Neural cell (in vitro differentiated cells): ENCODE measurements at regions not wholly inside any gene's neighbourhood (a gene's known extent, or its start where the extent isn't known, plus 50 kb on each side); places are given as distances from the start of the nearest gene placed in this dataset.

Experiments used
- H2AFZ ChIP-seq: fragments of 200-600, 300-800 bp; sonication (generic), shearing (Covaris generic); 2 replicates; pipeline ENCODE4 v1.6.0; 2014; ENCODE audit warnings: low read depth, mild to moderate bottlenecking, antibody characterized with exemption, low read length, moderate library complexity
- H3F3A ChIP-seq: fragments of 200-600 bp; shearing (Covaris generic); 2 replicates; pipeline ENCODE4 v1.6.1; 2016; ENCODE audit warnings: mild to moderate bottlenecking, moderate library complexity, mixed read lengths, antibody characterized with exemption, low read length; ENCODE audit not compliant: insufficient read depth, poor library complexity, severe bottlenecking
- H3K27ac ChIP-seq: fragments of 200-600, 300-800 bp; sonication (generic), shearing (Covaris generic); 2 replicates; pipeline ENCODE4 v1.5.1; 2014; ENCODE audit warnings: mild to moderate bottlenecking, low read length, moderate library complexity
- H3K27me3 ChIP-seq: fragments of 300-800, 200-600 bp; sonication (generic), shearing (Covaris generic); 2 replicates; pipeline ENCODE4 v1.6.0; 2014; ENCODE audit warnings: mild to moderate bottlenecking, low read depth, low read length, moderate library complexity; ENCODE audit not compliant: insufficient read depth
- H3K36me3 ChIP-seq: fragments of 300-800, 200-600 bp; sonication (generic), shearing (Covaris generic); 2 replicates; pipeline ENCODE4 v1.5.1; 2014; ENCODE audit warnings: mild to moderate bottlenecking, antibody characterized with exemption, low read length, moderate library complexity; ENCODE audit not compliant: insufficient read depth
- H3K4me2 ChIP-seq: fragments of 300-800, 200-600 bp; sonication (generic), shearing (Covaris generic); 2 replicates; pipeline ENCODE4 v1.6.0; 2014; ENCODE audit warnings: mild to moderate bottlenecking, low read length
- H3K4me3 ChIP-seq: fragments of 300-800, 200-600 bp; sonication (generic), shearing (Covaris generic); 2 replicates; pipeline ENCODE4 v1.5.1; 2014; ENCODE audit warnings: mild to moderate bottlenecking, low read length, moderate library complexity
- H3K79me2 ChIP-seq: fragments of 200-600 bp; shearing (Covaris generic); replicated peaks from 2 replicates; pipeline ENCODE4 v1.6.0; 2014; ENCODE audit warnings: mild to moderate bottlenecking, low read length, moderate library complexity; ENCODE audit not compliant: insufficient read depth
- H3K9ac ChIP-seq: fragments of 300-800, 200-600 bp; sonication (generic), shearing (Covaris generic); 2 replicates; pipeline ENCODE4 v1.6.1; 2016; ENCODE audit warnings: mild to moderate bottlenecking, low read length, mixed read lengths
- H3K9me2 ChIP-seq: fragments of 200-600 bp; shearing (Covaris generic); 2 replicates; pipeline ENCODE4 v1.6.1; 2016; ENCODE audit warnings: mild to moderate bottlenecking, low read length, mixed read lengths; ENCODE audit not compliant: insufficient read depth
- H3K9me3 ChIP-seq: fragments of 200-600, 300-800 bp; sonication (generic), shearing (Covaris generic); 2 replicates; pipeline ENCODE4 v1.6.1; 2016; ENCODE audit warnings: mild to moderate bottlenecking, mixed run types, low read length, moderate library complexity, mixed read lengths
- H4K20me1 ChIP-seq: fragments of 200-600 bp; shearing (Covaris generic); 2 replicates; pipeline ENCODE4 v1.6.1; 2016; ENCODE audit warnings: mild to moderate bottlenecking, mixed run types; ENCODE audit not compliant: insufficient read depth
- EP300 ChIP-seq: fragments of 450-650 bp; conservative IDR thresholded peaks from 2 replicates; pipeline ENCODE4 v1.6.1; 2014; ENCODE audit warnings: antibody characterized with exemption, mild to moderate bottlenecking, moderate library complexity; ENCODE audit not compliant: poor library complexity, severe bottlenecking
- EZH2 ChIP-seq: fragments of 200-600, 300-800 bp; shearing (Covaris generic), sonication (generic); IDR thresholded peaks from 2 replicates; pipeline ENCODE4 v1.6.1; 2014; ENCODE audit warnings: antibody characterized with exemption, low read length, borderline replicate concordance, mild to moderate bottlenecking; ENCODE audit not compliant: insufficient read depth, poor library complexity, severe bottlenecking
- MXI1 ChIP-seq: fragments of 450-650 bp; conservative IDR thresholded peaks from 2 replicates; pipeline ENCODE4 v1.6.1; 2014; ENCODE audit warnings: antibody characterized with exemption, mild to moderate bottlenecking; ENCODE audit not compliant: poor library complexity, severe bottlenecking
- POLR2AphosphoS5 ChIP-seq: IDR thresholded peaks from 2 replicates; pipeline ENCODE4 v1.6.1; 2012
- RAD21 ChIP-seq: fragments of 450-650 bp; conservative IDR thresholded peaks from 2 replicates; pipeline ENCODE4 v1.6.1; 2014; ENCODE audit warnings: antibody characterized with exemption, mild to moderate bottlenecking, moderate library complexity
- SMC3 ChIP-seq: fragments of 450-650 bp; conservative IDR thresholded peaks from 2 replicates; pipeline ENCODE4 v1.6.1; 2014; ENCODE audit warnings: antibody characterized with exemption, mild to moderate bottlenecking, moderate library complexity; ENCODE audit not compliant: poor library complexity
- TAF1 ChIP-seq: IDR thresholded peaks from 2 replicates; pipeline ENCODE4 v1.6.1; 2012; ENCODE audit warnings: low read depth
- TF ChIP-seq, protein P1 (sequence below): fragments of 450-650 bp; IDR thresholded peaks from 2 replicates; pipeline ENCODE4 v1.5.1; 2014; ENCODE audit warnings: antibody characterized with exemption, mild to moderate bottlenecking, moderate library complexity; ENCODE audit not compliant: poor library complexity, severe bottlenecking
- TF ChIP-seq, protein P2 (sequence below): IDR thresholded peaks from 2 replicates; pipeline ENCODE4 v1.6.1; 2012; ENCODE audit warnings: borderline replicate concordance

DNA sequence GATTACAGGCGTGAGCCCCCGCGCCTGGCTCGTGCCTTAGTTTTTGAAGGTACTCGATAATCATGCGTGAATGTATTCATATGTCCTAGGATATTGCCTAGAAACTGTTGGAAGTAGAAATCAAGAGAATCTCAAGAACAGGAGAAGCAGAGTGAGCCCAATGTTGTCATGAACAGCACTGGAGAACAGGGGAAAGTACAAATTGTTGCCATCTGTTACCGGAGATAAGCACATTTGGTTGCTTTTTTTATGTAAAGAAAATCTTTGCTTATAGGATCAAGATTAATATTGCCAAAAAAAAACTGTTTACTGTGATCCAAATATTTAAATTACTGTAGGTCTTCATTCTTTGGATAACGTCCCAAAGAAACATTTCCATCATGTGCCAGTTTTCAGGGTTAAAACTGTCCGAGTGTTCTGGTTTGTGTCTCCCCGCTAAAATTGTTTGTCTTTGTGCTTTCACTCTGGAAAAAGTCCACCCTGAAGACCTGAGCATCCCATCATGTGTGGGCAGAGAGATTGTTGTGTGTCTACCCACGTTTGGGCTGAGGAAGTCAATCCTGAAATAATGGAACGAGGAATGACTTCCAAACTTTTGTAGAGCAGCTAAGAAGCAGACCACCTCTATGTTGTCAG is 95.7 kb upstream of the CELF2 start:
- Histone ChIP-seq H3K9me2 (no peaks in the 10 kb centered on the region), H3K4me2 (no peak overlapping the region), H4K20me1 (no peaks in the 10 kb centered on the region), H3K79me2 (no peaks in the 10 kb centered on the region), H3F3A (no peaks in the 10 kb centered on the region), H2AFZ (no peak overlapping the region), H3K27me3 (no peaks in the 10 kb centered on the region), H3K9ac (no peak overlapping the region), H3K36me3 (no peaks in the 10 kb centered on the region), H3K4me3 (no peak overlapping the region), H3K27ac (no peak overlapping the region), H3K9me3 (no peaks in the 10 kb centered on the region)
- TF ChIP-seq TAF1 (no peak), RAD21 (no peak), EZH2 (no peak), POLR2AphosphoS5 (no peak), EP300 (no peak), MXI1 (no peak), SMC3 (no peak)
- TF ChIP-seq, protein P1, sequence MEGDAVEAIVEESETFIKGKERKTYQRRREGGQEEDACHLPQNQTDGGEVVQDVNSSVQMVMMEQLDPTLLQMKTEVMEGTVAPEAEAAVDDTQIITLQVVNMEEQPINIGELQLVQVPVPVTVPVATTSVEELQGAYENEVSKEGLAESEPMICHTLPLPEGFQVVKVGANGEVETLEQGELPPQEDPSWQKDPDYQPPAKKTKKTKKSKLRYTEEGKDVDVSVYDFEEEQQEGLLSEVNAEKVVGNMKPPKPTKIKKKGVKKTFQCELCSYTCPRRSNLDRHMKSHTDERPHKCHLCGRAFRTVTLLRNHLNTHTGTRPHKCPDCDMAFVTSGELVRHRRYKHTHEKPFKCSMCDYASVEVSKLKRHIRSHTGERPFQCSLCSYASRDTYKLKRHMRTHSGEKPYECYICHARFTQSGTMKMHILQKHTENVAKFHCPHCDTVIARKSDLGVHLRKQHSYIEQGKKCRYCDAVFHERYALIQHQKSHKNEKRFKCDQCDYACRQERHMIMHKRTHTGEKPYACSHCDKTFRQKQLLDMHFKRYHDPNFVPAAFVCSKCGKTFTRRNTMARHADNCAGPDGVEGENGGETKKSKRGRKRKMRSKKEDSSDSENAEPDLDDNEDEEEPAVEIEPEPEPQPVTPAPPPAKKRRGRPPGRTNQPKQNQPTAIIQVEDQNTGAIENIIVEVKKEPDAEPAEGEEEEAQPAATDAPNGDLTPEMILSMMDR, result no peak
- TF ChIP-seq, protein P2, sequence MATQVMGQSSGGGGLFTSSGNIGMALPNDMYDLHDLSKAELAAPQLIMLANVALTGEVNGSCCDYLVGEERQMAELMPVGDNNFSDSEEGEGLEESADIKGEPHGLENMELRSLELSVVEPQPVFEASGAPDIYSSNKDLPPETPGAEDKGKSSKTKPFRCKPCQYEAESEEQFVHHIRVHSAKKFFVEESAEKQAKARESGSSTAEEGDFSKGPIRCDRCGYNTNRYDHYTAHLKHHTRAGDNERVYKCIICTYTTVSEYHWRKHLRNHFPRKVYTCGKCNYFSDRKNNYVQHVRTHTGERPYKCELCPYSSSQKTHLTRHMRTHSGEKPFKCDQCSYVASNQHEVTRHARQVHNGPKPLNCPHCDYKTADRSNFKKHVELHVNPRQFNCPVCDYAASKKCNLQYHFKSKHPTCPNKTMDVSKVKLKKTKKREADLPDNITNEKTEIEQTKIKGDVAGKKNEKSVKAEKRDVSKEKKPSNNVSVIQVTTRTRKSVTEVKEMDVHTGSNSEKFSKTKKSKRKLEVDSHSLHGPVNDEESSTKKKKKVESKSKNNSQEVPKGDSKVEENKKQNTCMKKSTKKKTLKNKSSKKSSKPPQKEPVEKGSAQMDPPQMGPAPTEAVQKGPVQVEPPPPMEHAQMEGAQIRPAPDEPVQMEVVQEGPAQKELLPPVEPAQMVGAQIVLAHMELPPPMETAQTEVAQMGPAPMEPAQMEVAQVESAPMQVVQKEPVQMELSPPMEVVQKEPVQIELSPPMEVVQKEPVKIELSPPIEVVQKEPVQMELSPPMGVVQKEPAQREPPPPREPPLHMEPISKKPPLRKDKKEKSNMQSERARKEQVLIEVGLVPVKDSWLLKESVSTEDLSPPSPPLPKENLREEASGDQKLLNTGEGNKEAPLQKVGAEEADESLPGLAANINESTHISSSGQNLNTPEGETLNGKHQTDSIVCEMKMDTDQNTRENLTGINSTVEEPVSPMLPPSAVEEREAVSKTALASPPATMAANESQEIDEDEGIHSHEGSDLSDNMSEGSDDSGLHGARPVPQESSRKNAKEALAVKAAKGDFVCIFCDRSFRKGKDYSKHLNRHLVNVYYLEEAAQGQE, result no peak

DNA sequence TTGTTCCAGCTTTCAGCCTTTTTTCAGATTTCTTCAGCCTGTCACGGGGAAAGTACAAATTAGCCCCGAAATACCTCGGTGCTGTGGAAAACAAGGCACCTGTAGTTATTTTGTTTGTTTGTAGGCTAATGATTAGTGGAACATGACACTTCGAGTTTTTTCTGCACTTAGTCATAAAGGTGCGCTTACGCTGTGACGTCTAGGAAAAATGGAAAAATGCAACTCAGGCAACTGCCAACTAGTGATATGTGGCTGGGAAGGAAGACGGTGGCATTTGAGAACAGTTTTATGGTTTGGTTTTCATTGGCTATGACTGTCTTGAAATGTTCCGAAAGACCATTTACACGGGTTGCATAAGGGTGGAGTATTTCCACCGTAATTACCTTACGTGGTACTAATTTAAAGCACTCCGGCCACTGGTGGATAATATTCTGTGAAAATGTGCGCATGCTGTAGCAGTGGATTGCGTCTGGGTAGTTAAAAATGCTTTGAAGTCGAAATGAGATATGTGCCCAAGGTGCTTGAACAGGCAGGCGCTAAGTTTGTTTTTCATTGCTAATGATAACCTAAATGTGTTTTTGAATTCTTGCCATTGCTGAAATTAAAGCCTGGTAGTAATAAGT is 94.5 kb upstream of the CELF2 start:
- Histone ChIP-seq H3K27me3 (no peaks in the 10 kb centered on the region), H3K4me2 (no peak overlapping the region), H3K36me3 (no peaks in the 10 kb centered on the region), H3F3A (no peaks in the 10 kb centered on the region), H3K4me3 (no peak overlapping the region), H3K79me2 (no peaks in the 10 kb centered on the region), H2AFZ (no peak overlapping the region), H3K27ac (no peak overlapping the region), H3K9me3 (no peaks in the 10 kb centered on the region), H4K20me1 (no peaks in the 10 kb centered on the region), H3K9ac (no peak overlapping the region), H3K9me2 (no peaks in the 10 kb centered on the region)
- TF ChIP-seq, protein P1, result no peak
- no peak for TF ChIP-seq TAF1
- no peak for TF ChIP-seq RAD21
- TF ChIP-seq SMC3, result no peak
